Thyroid gland (tissue), 4 donors: ENCODE measurements at regions not wholly inside any gene's neighbourhood (a gene's known extent, or its start where the extent isn't known, plus 50 kb on each side); places are given as distances from the start of the nearest gene placed in this dataset.
"Not testable (repeated sequence)": the region's sequence is repeated elsewhere in the genome, so short reads cannot be mapped to it uniquely, and the experiment has no call there.

Source experiments
- DNase-seq, 2 donors: peaks; one replicate each; pipeline ENCODE4 v3.0.0-alpha.2; 2019
- H3K27ac ChIP-seq, 3 donors: fragments of 200-600 bp; sonication (generic); 1 replicate in 2 of 3; 2 replicates in 1 of 3; pipeline ENCODE4 v1.5.1; 2016 to 2019; ENCODE audit warnings: mild to moderate bottlenecking in 1 of 3, moderate library complexity in 1 of 3
- H3K27me3 ChIP-seq: fragments of 200-600 bp; sonication (generic); one replicate; pipeline ENCODE4 v1.5.1; 2019
- H3K36me3 ChIP-seq, 2 donors: fragments of 200-600 bp; sonication (generic); one replicate each; pipeline ENCODE4 v1.5.1; 2016 to 2019
- H3K4me1 ChIP-seq, 2 donors: fragments of 200-600 bp; sonication (generic); one replicate each; pipeline ENCODE4 v1.5.1; 2017 to 2019
- H3K4me3 ChIP-seq, 3 donors: fragments of 200-600 bp; sonication (generic); replicated peaks in 1 of 3; 1 replicate in 2 of 3; 2 replicates in 1 of 3; pipeline ENCODE4 v1.5.1; 2016; ENCODE audit warnings: mild to moderate bottlenecking in 1 of 3
- H3K9me3 ChIP-seq: fragments of 200-600 bp; sonication (generic); one replicate; pipeline ENCODE4 v1.5.1; 2017
- CTCF ChIP-seq, 6 experiments: fragments of 200-600 bp in 3 of 6; fragments of 450-650 bp in 3 of 6; sonication (generic) in 3 of 6; IDR thresholded peaks; one replicate each; pipeline ENCODE4 v1.5.1; 2016 to 2019; ENCODE audit warnings: antibody characterized with exemption in 6 of 6, mild to moderate bottlenecking in 2 of 6, inconsistent platforms in 1 of 6, moderate library complexity in 1 of 6
- POLR2A ChIP-seq, 2 donors: fragments of 450-650 bp; IDR thresholded peaks; one replicate each; pipeline ENCODE4 v1.6.1; 2017; ENCODE audit warnings: antibody characterized with exemption in 2 of 2, mild to moderate bottlenecking in 2 of 2, moderate library complexity in 1 of 2
- WGBS, 2 donors: methylation state at CpG; one replicate each; pipeline ENCODE4 v1.1.5; 2017; 5-methylcytosine and 5-hydroxymethylcytosine counted together
- intact Hi-C: fragments of 100-400 bp; cut with DNase I; formaldehyde crosslinking; loops from one replicate; pipeline ENCODE4 v1.15.1; 2023

GRCh38 chr20:52054123-52054522 is 137.5 kb downstream of the ZFP64 start:
- DNase-seq: no peak
- WGBS, 2 donors: 90 to 98% methylated on average over 5 of the region's 5 CpGs
- Histone ChIP-seq H3K4me3 (no peak overlapping the region), H3K27me3 (no peaks in the 10 kb centered on the region), H3K36me3 (no peaks in the 10 kb centered on the region), H3K27ac (no peak overlapping the region), H3K9me3 (no peaks in the 10 kb centered on the region), H3K4me1 (peaks cover 7 to 9% of the 10 kb centered on the region in 2 donors)
- no peak for TF ChIP-seq CTCF (IDR thresholded peaks at IDR 0.05)
- no peak for TF ChIP-seq POLR2A (IDR thresholded peaks at IDR 0.05)
- intact Hi-C loops: no loop called here

GRCh38 chr20:52049001-52049731 is 142.4 kb downstream of the ZFP64 start:
- no peak overlapping the region for H3K4me3 ChIP-seq
- TF ChIP-seq POLR2A (IDR thresholded peaks at IDR 0.05): no peak
- no peak for TF ChIP-seq CTCF (IDR thresholded peaks at IDR 0.05)
- no peaks in the 10 kb centered on the region for H3K9me3 ChIP-seq
- H3K27me3 ChIP-seq: no peaks in the 10 kb centered on the region
- DNase-seq: peak; percentile 65 to 67
- 16 to 22% methylated on average over 7 of the region's 7 CpGs for WGBS, 2 donors
- no peaks in the 10 kb centered on the region for H3K36me3 ChIP-seq
- intact Hi-C loops: no loop called here
- H3K4me1 ChIP-seq: peaks cover 12 to 17% of the 10 kb centered on the region in 2 donors
- peak overlapping the region; percentile 53 to 82 (median 63) for H3K27ac ChIP-seq

GRCh38 chr20:52047811-52048764 is 143.5 kb downstream of the ZFP64 start:
- H3K4me1 ChIP-seq: peaks cover 12 to 17% of the 10 kb centered on the region in 2 donors
- peak overlapping the region in 2 of 3 donors; percentile 63 to 82 for H3K27ac ChIP-seq
- H3K36me3 ChIP-seq: no peaks in the 10 kb centered on the region
- no peaks in the 10 kb centered on the region for H3K9me3 ChIP-seq
- no peaks in the 10 kb centered on the region for H3K27me3 ChIP-seq
- intact Hi-C loops: no loop called here
- H3K4me3 ChIP-seq: no peak overlapping the region
- 54 to 60% methylated on average over 19 of the region's 19 CpGs for WGBS, 2 donors
- no peak for DNase-seq
- no peak for TF ChIP-seq CTCF (IDR thresholded peaks at IDR 0.05)
- no peak for TF ChIP-seq POLR2A (IDR thresholded peaks at IDR 0.05)

- no peak overlapping the region for H3K4me3 ChIP-seq
- no peaks in the 10 kb centered on the region for H3K36me3 ChIP-seq
- no peaks in the 10 kb centered on the region for H3K9me3 ChIP-seq
- no peaks in the 10 kb centered on the region for H3K27me3 ChIP-seq
- no peak overlapping the region for H3K27ac ChIP-seq
- H3K4me1 ChIP-seq: no peaks in the 10 kb centered on the region
- DNase-seq: no peak
- TF ChIP-seq CTCF (IDR thresholded peaks at IDR 0.05) (no peak), POLR2A (IDR thresholded peaks at IDR 0.05) (no peak)
- 89 to 93% methylated on average over 6 of the region's 6 CpGs for WGBS, 2 donors
- intact Hi-C loops: no loop called here
Observed at GRCh38 chr20:52041966-52042365, 149.6 kb downstream of the ZFP64 start.

- TF ChIP-seq POLR2A (IDR thresholded peaks at IDR 0.05) (no peak), CTCF (IDR thresholded peaks at IDR 0.05) (no peak)
- Histone ChIP-seq H3K4me3 (no peak overlapping the region), H3K27ac (no peak overlapping the region), H3K9me3 (no peaks in the 10 kb centered on the region), H3K4me1 (no peaks in the 10 kb centered on the region), H3K36me3 (no peaks in the 10 kb centered on the region), H3K27me3 (no peaks in the 10 kb centered on the region)
- 64 to 65% methylated on average over 7 of the region's 7 CpGs for WGBS, 2 donors
- intact Hi-C loops: no loop called here
- no peak for DNase-seq
Observed at GRCh38 chr20:52039790-52040189, 151.8 kb downstream of the ZFP64 start.

- 94% methylated on average over 9 of the region's 9 CpGs for WGBS, 2 donors
- H3K9me3 ChIP-seq, H3K4me3 ChIP-seq, H3K27me3 ChIP-seq, H3K4me1 ChIP-seq, DNase-seq, H3K36me3 ChIP-seq, H3K27ac ChIP-seq, intact Hi-C loops: not testable (repeated sequence)
Observed at GRCh38 chr20:52038632-52039031, 152.9 kb downstream of the ZFP64 start.
